ENCODE measurements at regions not wholly inside any gene's neighbourhood (a gene's known extent, or its start where the extent isn't known, plus 50 kb on each side); places are given as distances from the start of the nearest gene placed in this dataset.

DNA sequence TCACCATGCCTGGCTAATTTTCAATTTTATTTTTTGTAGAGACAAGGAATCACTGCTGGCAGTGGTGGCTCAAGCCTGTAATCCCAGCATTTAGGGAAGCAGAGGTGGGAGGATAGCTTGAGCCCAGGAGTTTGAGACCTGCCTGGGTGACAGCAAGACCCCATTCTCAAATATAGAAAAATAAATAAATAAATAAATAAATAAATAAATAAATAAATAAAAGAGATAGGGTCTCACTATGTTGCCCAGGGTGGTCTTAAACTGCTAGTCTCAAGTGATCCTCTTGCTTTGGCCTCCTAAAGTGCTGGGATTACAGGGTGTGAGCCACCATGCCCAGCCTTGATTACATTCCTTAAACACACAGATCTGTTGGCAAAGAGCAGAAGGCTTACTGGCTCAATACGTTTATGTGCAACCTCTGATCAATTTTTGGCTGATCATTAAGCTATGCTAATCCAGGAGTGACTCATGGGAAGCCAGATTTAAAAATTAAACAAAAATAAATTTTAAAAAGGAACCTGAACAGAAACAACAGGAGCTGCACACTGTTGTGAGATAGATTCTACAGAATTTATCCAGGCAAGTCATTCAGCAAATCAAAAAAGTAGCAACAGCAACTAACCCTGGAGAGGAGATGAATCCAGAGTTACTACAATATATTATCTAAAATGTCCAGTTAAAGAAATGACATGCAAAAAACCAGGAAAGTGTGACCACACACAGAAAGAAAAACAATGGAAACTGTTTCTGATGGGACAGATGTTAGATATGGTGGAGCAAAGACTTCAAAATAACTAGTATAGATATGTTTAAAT lies 79.4 kb downstream of the RPE65 start:
- TF ChIP-seq, protein P1, sequence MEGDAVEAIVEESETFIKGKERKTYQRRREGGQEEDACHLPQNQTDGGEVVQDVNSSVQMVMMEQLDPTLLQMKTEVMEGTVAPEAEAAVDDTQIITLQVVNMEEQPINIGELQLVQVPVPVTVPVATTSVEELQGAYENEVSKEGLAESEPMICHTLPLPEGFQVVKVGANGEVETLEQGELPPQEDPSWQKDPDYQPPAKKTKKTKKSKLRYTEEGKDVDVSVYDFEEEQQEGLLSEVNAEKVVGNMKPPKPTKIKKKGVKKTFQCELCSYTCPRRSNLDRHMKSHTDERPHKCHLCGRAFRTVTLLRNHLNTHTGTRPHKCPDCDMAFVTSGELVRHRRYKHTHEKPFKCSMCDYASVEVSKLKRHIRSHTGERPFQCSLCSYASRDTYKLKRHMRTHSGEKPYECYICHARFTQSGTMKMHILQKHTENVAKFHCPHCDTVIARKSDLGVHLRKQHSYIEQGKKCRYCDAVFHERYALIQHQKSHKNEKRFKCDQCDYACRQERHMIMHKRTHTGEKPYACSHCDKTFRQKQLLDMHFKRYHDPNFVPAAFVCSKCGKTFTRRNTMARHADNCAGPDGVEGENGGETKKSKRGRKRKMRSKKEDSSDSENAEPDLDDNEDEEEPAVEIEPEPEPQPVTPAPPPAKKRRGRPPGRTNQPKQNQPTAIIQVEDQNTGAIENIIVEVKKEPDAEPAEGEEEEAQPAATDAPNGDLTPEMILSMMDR (IDR thresholded peaks at IDR 0.05; ENCODE audit: low read depth, low read length), result no peak
- no peaks in the 10 kb centered on the region for H3K4me1 ChIP-seq
- no peaks in the 10 kb centered on the region for H3K36me3 ChIP-seq
- H3K27me3 ChIP-seq, result no peaks in the 10 kb centered on the region
- no peaks in the 10 kb centered on the region for H3K9me3 ChIP-seq
- no peak for DNase-seq
- H3K4me3 ChIP-seq (ENCODE audit: low read depth, low read length), result no peak overlapping the region

DNA sequence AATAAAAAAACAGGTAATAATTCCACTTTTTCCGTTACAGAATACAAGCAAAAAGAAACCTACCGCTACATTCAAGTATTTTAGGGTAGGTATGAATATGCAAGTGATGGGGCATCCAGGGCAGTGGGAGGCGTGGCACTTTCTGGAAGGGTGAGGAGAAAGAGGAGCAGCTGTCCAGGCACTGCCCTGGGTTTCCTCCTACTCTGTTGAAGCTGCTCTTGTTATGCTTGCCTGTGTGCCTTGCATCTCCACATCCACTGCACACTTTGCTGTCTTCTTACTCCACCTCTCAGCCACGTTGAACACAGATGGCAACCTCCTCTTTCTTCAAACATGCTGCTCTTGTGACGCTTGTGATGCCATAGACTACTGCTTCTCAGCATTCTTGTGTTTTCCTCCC lies 83.2 kb downstream of the RPE65 start:
- DNase-seq, result no peak
- no peaks in the 10 kb centered on the region for H3K9me3 ChIP-seq
- no peak overlapping the region for H3K4me3 ChIP-seq (ENCODE audit: low read depth, low read length)
- no peaks in the 10 kb centered on the region for H3K36me3 ChIP-seq
- TF ChIP-seq, protein P1 (IDR thresholded peaks at IDR 0.05; ENCODE audit: low read depth, low read length), result no peak
- no peaks in the 10 kb centered on the region for H3K4me1 ChIP-seq
- H3K27me3 ChIP-seq, result no peaks in the 10 kb centered on the region

DNA sequence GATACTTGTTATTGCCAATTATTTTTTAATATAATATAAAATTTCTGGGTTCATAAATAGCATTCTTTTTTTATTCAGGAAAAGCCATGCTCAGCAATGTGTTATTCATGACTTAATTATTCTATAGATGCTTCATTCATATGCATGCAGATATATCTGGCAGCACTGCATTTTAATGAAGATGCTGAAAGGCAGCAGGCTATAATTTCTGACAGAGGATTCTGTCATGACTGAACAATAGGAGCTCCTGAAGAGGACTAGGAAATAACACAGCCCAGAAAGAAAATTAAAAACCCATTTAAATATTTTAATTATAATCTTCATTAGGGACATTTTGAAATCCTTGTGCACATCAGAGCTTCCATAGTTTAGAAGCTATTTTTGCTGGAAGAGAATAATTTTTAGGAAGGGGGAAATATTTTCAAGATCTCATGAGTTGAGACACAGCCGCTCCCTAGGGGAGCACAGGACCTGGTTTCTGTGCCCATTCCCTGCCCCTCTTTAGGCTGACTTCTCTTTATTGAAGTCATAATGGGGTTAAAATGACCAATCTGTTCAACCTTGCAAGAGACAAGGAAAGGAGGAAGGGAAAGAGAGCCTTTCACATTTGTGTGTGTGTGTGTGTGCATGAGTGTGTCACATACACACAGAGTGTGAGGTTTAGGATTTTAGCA lies 83.9 kb downstream of the RPE65 start:
- Histone ChIP-seq H3K36me3 (no peaks in the 10 kb centered on the region), H3K27me3 (no peaks in the 10 kb centered on the region), H3K9me3 (no peaks in the 10 kb centered on the region), H3K4me1 (no peaks in the 10 kb centered on the region), H3K4me3 (ENCODE audit: low read depth, low read length) (no peak overlapping the region)
- no peak for DNase-seq
- TF ChIP-seq, protein P1 (IDR thresholded peaks at IDR 0.05; ENCODE audit: low read depth, low read length), result no peak

DNA sequence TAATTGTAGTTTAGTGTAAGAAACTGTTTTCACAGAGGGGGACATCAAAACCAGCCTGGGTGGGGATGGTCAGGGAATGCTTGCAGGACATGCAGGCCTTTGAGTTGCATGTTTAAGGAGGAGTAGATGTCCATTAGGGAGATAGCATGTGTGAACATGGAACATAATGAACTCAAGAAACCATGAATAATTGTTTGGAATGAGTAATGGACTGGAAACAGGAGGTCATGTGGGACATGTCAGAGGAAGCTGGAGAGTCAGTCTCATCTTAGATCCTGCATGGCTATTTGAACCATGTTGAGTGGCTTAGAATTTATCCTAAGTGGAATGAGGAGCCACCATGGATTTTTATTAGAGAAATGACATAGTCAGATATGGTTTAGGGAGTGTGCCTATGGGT lies 86.4 kb downstream of the RPE65 start:
- Histone ChIP-seq H3K9me3 (no peaks in the 10 kb centered on the region), H3K27me3 (no peaks in the 10 kb centered on the region), H3K36me3 (no peaks in the 10 kb centered on the region), H3K4me3 (ENCODE audit: low read depth, low read length) (no peak overlapping the region), H3K4me1 (no peaks in the 10 kb centered on the region)
- TF ChIP-seq, protein P1 (IDR thresholded peaks at IDR 0.05; ENCODE audit: low read depth, low read length), result no peak
- DNase-seq, result no peak

DNA sequence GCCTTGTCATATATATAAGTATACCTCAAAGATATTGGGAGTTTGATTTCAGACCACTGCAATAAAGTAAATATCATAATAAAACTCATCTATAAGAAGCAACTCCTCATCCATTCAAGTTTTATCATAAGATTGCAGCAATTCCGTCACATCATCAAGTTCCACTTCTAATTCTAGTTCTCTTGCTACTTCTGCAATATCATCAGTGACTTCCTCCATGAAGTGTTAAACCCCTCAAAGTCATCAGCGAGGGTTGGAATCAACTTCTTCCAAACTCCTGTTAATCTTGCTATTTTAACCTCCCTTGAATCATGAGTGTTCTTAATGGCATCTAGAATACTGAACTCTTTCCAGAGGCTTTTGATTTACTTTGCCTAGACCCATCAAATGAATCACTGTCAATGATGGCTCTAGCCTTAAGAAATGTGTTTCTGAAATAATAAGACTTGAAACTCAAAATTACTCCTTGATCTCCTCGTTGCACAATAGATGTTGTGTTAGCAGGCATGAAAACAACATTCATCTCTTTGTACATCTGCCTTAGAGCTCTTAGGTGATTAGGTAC lies 88.3 kb downstream of the RPE65 start:
- TF ChIP-seq, protein P1 (IDR thresholded peaks at IDR 0.05; ENCODE audit: low read depth, low read length), result no peak
- no peaks in the 10 kb centered on the region for H3K36me3 ChIP-seq
- DNase-seq, result no peak
- no peaks in the 10 kb centered on the region for H3K4me1 ChIP-seq
- H3K27me3 ChIP-seq, result no peaks in the 10 kb centered on the region
- H3K9me3 ChIP-seq, result no peaks in the 10 kb centered on the region
- H3K4me3 ChIP-seq (ENCODE audit: low read depth, low read length), result no peak overlapping the region

DNA sequence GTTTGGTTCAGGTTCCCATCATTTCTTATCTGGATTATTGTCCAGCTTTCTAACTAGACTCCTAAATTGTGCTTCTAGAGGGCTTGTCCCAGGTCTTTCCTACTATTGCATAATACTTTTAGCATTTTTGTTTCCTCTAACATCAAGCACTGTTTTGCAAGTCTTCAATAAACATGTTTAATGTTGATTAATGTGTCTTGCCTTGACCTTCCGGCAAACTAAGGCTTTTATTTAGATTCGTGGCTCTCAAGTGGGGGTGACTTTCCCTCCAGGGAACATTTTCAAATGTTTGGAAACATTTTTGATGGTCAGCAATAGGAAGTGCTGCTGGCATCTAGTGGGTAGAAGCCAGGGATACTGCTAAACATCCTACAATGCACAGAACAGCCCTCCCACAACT lies 90.7 kb downstream of the RPE65 start:
- H3K4me3 ChIP-seq (ENCODE audit: low read depth, low read length), result no peak overlapping the region
- no peaks in the 10 kb centered on the region for H3K27me3 ChIP-seq
- TF ChIP-seq, protein P1 (IDR thresholded peaks at IDR 0.05; ENCODE audit: low read depth, low read length), result no peak
- H3K4me1 ChIP-seq, result no peaks in the 10 kb centered on the region
- H3K36me3 ChIP-seq, result no peaks in the 10 kb centered on the region
- no peak for DNase-seq
- no peaks in the 10 kb centered on the region for H3K9me3 ChIP-seq
